HepG2 (cell line): ENCODE measurements at regions not wholly inside any gene's neighbourhood (a gene's known extent, or its start where the extent isn't known, plus 50 kb on each side); places are given as distances from the start of the nearest gene placed in this dataset.

Experiments used
- ATAC-seq: fragments of 200-7000 bp; cut with Tn5 transposase; 3 replicates; pipeline ENCODE4 v1.9.1; 2020; ENCODE audit warnings: mild to moderate bottlenecking, moderate library complexity
- BruUV-seq: library from RNA; stranded (reverse); fragments of 400-500 nt; replicated peaks from 2 replicates; lab custom pipeline; 2021; lab: Mats Ljungman, UMichigan
- CTCF ChIA-PET: fragments of 300-600 bp; formaldehyde crosslinking; extraction: SDS; loops from one replicate; lab custom pipeline; 2021; ENCODE audit warnings: low total read pairs, inconsistent platforms, low intra/inter-chr PET ratio; lab: Yijun Ruan, JAX
- POLR2A ChIA-PET: fragments of 350-600 bp; sonication (Branson Sonifier 250); formaldehyde crosslinking; loops from one replicate; lab custom pipeline; 2020; ENCODE audit warnings: antibody characterized with exemption, inconsistent platforms; lab: Yijun Ruan, JAX
- DNase-seq: peaks from one replicate; pipeline ENCODE4 v3.0.0-alpha.2; 2015; ENCODE audit warnings: low spot score
- FAIRE-seq: peaks from 3 replicates; lab custom pipeline; 2011; peaks lifted over from hg19 to GRCh38; lab: Jason Lieb, UNC
- H2AFZ ChIP-seq: one replicate; pipeline ENCODE4 v1.6.1; 2011; ENCODE audit warnings: low read length, inconsistent platforms
- H3K27ac ChIP-seq: fragments of 300-600 bp; 3 replicates; pipeline ENCODE4 v1.8.0; 2011; ENCODE audit warnings: mixed run types, mild to moderate bottlenecking, mixed read lengths, low read length, inconsistent platforms; ENCODE audit not compliant: insufficient read depth; ENCODE audit errors: extremely low read length
- H3K27me3 ChIP-seq, 2 experiments: fragments of 200-600 bp in 1 of 2; 2 replicates in 1 of 2; 3 replicates in 1 of 2; pipeline versions ENCODE4 v1.6.0 to v1.8.0; 2011; ENCODE audit warnings: low read length in 2 of 2, mild to moderate bottlenecking in 2 of 2, moderate library complexity in 2 of 2, inconsistent platforms in 1 of 2; ENCODE audit not compliant: insufficient read depth in 2 of 2, control insufficient read depth in 1 of 2
- H3K36me3 ChIP-seq, 2 experiments: fragments of 200-600 bp in 1 of 2; replicated peaks in 1 of 2; 2 replicates in 1 of 2; 3 replicates in 1 of 2; pipeline versions ENCODE4 v1.5.1 to v1.8.0; 2011; ENCODE audit warnings: low read length in 2 of 2, inconsistent platforms in 1 of 2; ENCODE audit not compliant: insufficient read depth in 2 of 2, control insufficient read depth in 1 of 2
- H3K4me1 ChIP-seq: 2 replicates; pipeline ENCODE4 v1.5.1; 2012; ENCODE audit warnings: low read length, inconsistent platforms; ENCODE audit not compliant: insufficient read depth
- H3K4me2 ChIP-seq: 2 replicates; pipeline ENCODE4 v1.6.0; 2011; ENCODE audit warnings: low read depth, low read length, inconsistent platforms
- H3K4me3 ChIP-seq, 3 experiments: fragments of 200-600 bp in 1 of 3; sonication (generic), shearing (Covaris generic) in 1 of 3; replicated peaks in 1 of 3; 2 replicates each; pipeline ENCODE4 v1.5.1; 2011 to 2016; ENCODE audit warnings: low read length in 3 of 3, inconsistent platforms in 2 of 3, low read depth in 2 of 3, mild to moderate bottlenecking in 2 of 3, control low read depth in 1 of 3, mixed read lengths in 1 of 3; ENCODE audit not compliant: insufficient read depth in 1 of 3
- H3K79me2 ChIP-seq: one replicate; pipeline ENCODE4 v1.6.1; 2011; ENCODE audit warnings: low read length, inconsistent platforms; ENCODE audit not compliant: insufficient read depth
- H3K9ac ChIP-seq: 2 replicates; pipeline ENCODE4 v1.6.0; 2011; ENCODE audit warnings: mild to moderate bottlenecking, low read depth, low read length, inconsistent platforms; ENCODE audit not compliant: insufficient read depth
- H3K9me3 ChIP-seq: 2 replicates; pipeline ENCODE4 v1.5.1; 2012; ENCODE audit warnings: mild to moderate bottlenecking, low read length
- H4K20me1 ChIP-seq: 2 replicates; pipeline ENCODE4 v1.6.0; 2011; ENCODE audit warnings: inconsistent platforms, mild to moderate bottlenecking, low read length, moderate library complexity; ENCODE audit not compliant: insufficient read depth
- BRF2 ChIP-seq: sonication (generic); formaldehyde crosslinking; IDR thresholded peaks from 2 replicates; pipeline ENCODE4 v1.8.1; 2022; ENCODE audit warnings: mild to moderate bottlenecking, missing genetic modification reagents
- CTCF ChIP-seq: sonication (generic); formaldehyde crosslinking; IDR thresholded peaks from 2 replicates; pipeline ENCODE4 v1.5.0; 2020; ENCODE audit warnings: mild to moderate bottlenecking, missing genetic modification reagents, moderate library complexity
- MATR3 ChIP-seq: sonication (generic); formaldehyde crosslinking; IDR thresholded peaks from 2 replicates; pipeline ENCODE4 v1.4.0; 2020; ENCODE audit warnings: missing genetic modification reagents
- MTERF4 ChIP-seq: sonication (generic); formaldehyde crosslinking; IDR thresholded peaks from 2 replicates; pipeline ENCODE4 v1.8.0; 2023; ENCODE audit warnings: mild to moderate bottlenecking, missing genetic modification reagents
- MXD1 ChIP-seq: sonication (generic); formaldehyde crosslinking; IDR thresholded peaks from 2 replicates; pipeline ENCODE4 v1.4.0; 2020; ENCODE audit warnings: mild to moderate bottlenecking, missing genetic modification reagents
- RBM22 ChIP-seq: fragments of 200-400 bp; formaldehyde crosslinking; optimal IDR thresholded peaks from 2 replicates; pipeline ENCODE3; 2017; ENCODE audit warnings: mild to moderate bottlenecking, low read length, moderate library complexity
- RFXANK ChIP-seq: IDR thresholded peaks from 2 replicates; pipeline ENCODE4 v1.6.1; 2016
- SOX6 ChIP-seq, 2 experiments: fragments of 450-650 bp in 1 of 2; sonication (generic) in 1 of 2; formaldehyde crosslinking in 1 of 2; IDR thresholded peaks; 2 replicates each; pipeline versions ENCODE4 v1.4.0 to v1.6.1; 2017 to 2020; ENCODE audit warnings: antibody characterized with exemption in 1 of 2, mild to moderate bottlenecking in 1 of 2, missing genetic modification reagents in 1 of 2
- SP1 ChIP-seq, 2 experiments: fragments of 450-650 bp in 1 of 2; sonication (generic) in 1 of 2; formaldehyde crosslinking in 1 of 2; IDR thresholded peaks; 2 replicates each; pipeline versions ENCODE4 v1.4.0 to v1.6.1; 2016 to 2020; ENCODE audit warnings: missing genetic modification reagents in 1 of 2
- STAT5B ChIP-seq: sonication (generic); formaldehyde crosslinking; IDR thresholded peaks from 2 replicates; pipeline ENCODE4 v1.4.0; 2020; ENCODE audit warnings: missing genetic modification reagents
- TMF1 ChIP-seq: sonication (generic); formaldehyde crosslinking; IDR thresholded peaks from 2 replicates; pipeline ENCODE4 v1.8.1; 2022; ENCODE audit warnings: low read depth, missing genetic modification reagents
- U2AF2 ChIP-seq: fragments of 200-400 bp; formaldehyde crosslinking; IDR thresholded peaks from 2 replicates; pipeline ENCODE4 v1.6.1; 2017; ENCODE audit warnings: low read depth, mild to moderate bottlenecking, low read length
- ZFP36 ChIP-seq: fragments of 150-350 bp; IDR thresholded peaks from 2 replicates; pipeline ENCODE4 v1.6.1; 2018; ENCODE audit warnings: borderline replicate concordance, low read length, low read depth; ENCODE audit not compliant: partially characterized antibody
- ZNF101 ChIP-seq: sonication (generic); formaldehyde crosslinking; IDR thresholded peaks from 2 replicates; pipeline ENCODE4 v1.4.0; 2020; ENCODE audit warnings: mild to moderate bottlenecking, low read depth, missing genetic modification reagents, borderline replicate concordance
- ZNF7 ChIP-seq: IDR thresholded peaks from 2 replicates; pipeline ENCODE4 v1.6.1; 2016; ENCODE audit warnings: missing biosample characterization, missing genetic modification reagents
- ZSCAN31 ChIP-seq: sonication (generic); formaldehyde crosslinking; IDR thresholded peaks from 2 replicates; pipeline ENCODE4 v1.5.0; 2020; ENCODE audit warnings: low read depth, mild to moderate bottlenecking, missing genetic modification reagents
- WGBS: methylation state at CpG from one replicate; pipeline ENCODE4 v1.1.6; 2017; ENCODE audit warnings: low lambda C conversion rate; 5-methylcytosine and 5-hydroxymethylcytosine counted together
- in situ Hi-C: cut with HindIII; loops from 2 replicates; pipeline ENCODE4 v1.10.0; 2017; ENCODE audit warnings: low pct_unique_long_range_greater_than_20kb; ENCODE audit not compliant: extremely low pct_ligation_motif_present
- intact Hi-C: fragments of 100-400 bp; cut with micrococcal nuclease; formaldehyde crosslinking; loops from one replicate; pipeline ENCODE4 v1.10.0; 2022; ENCODE audit not compliant: unreplicated experiment

- CTCF ChIA-PET, result no interaction called here
- no peak overlapping the region for H2AFZ ChIP-seq
- no peak for ATAC-seq
- no peak for TF ChIP-seq RFXANK (CRISPR knock-in tag)
- TF ChIP-seq ZSCAN31 (CRISPR knock-in tag), result no peak
- TF ChIP-seq MATR3 (CRISPR knock-in tag), result no peak
- TF ChIP-seq MTERF4 (CRISPR knock-in tag), result no peak
- TF ChIP-seq, all 625 proteins: peak for 0
- no peak overlapping the region for H3K27ac ChIP-seq
- no peaks in the 10 kb centered on the region for H3K36me3 ChIP-seq
- no peaks in the 10 kb centered on the region for H3K79me2 ChIP-seq
- H3K4me2 ChIP-seq, result no peak overlapping the region
- in situ Hi-C loops (no loop called here), intact Hi-C loops (no loop called here)
- H3K4me1 ChIP-seq, result no peaks in the 10 kb centered on the region
- POLR2A ChIA-PET, result no interaction called here
- FAIRE-seq (no peak), DNase-seq (no peak)
- H3K4me3 ChIP-seq, result no peak overlapping the region
- no peaks in the 10 kb centered on the region for H3K27me3 ChIP-seq
- BruUV-seq, result no TSS peak
- peaks cover under 1% of the 10 kb centered on the region for H3K9me3 ChIP-seq
- no peak overlapping the region for H3K9ac ChIP-seq
- H4K20me1 ChIP-seq, result no peaks in the 10 kb centered on the region
Observed at GRCh38 chr3:18618723-18619122, 193.6 kb upstream of the SATB1 start.

- WGBS, result 4% methylated on average over 1 of the region's 1 CpG
- in situ Hi-C loops (no loop called here), intact Hi-C loops (no loop called here)
- no peak overlapping the region for H3K27ac ChIP-seq
- no peak overlapping the region for H3K9ac ChIP-seq
- H3K36me3 ChIP-seq, result no peaks in the 10 kb centered on the region
- no peak for DNase-seq
- no peaks in the 10 kb centered on the region for H3K4me1 ChIP-seq
- no peak for TF ChIP-seq ZNF101 (CRISPR knock-in tag)
- TF ChIP-seq SOX6 (IDR thresholded peaks at IDR 0.05), result no peak
- TF ChIP-seq SOX6 (CRISPR knock-in tag; IDR thresholded peaks at IDR 0.05), result no peak
- no peak for TF ChIP-seq RBM22
- no peak for TF ChIP-seq MXD1
- no peak for TF ChIP-seq ZNF7 (CRISPR knock-in tag)
- no peak for TF ChIP-seq STAT5B (CRISPR knock-in tag)
- TF ChIP-seq ZFP36, result no peak
- no peak for TF ChIP-seq TMF1 (CRISPR knock-in tag)
- no peak for TF ChIP-seq BRF2 (CRISPR knock-in tag)
- TF ChIP-seq CTCF (CRISPR knock-in tag), result no peak
- no peak for TF ChIP-seq U2AF2
- no peak for TF ChIP-seq SP1 (IDR thresholded peaks at IDR 0.05)
- no peak for TF ChIP-seq SP1 (CRISPR knock-in tag; IDR thresholded peaks at IDR 0.05)
- no peaks in the 10 kb centered on the region for H4K20me1 ChIP-seq
- no peak for FAIRE-seq
- CTCF ChIA-PET, result no interaction called here
- no peak for ATAC-seq
- H3K27me3 ChIP-seq, result no peaks in the 10 kb centered on the region
- no peak overlapping the region for H3K4me2 ChIP-seq
- H3K79me2 ChIP-seq, result no peaks in the 10 kb centered on the region
- no peak overlapping the region for H3K4me3 ChIP-seq
- POLR2A ChIA-PET, result no interaction called here
- BruUV-seq, result no TSS peak
- H3K9me3 ChIP-seq, result peaks cover 38% of the 10 kb centered on the region
- H2AFZ ChIP-seq, result no peak overlapping the region
Observed at GRCh38 chr3:18611991-18612390, 186.9 kb upstream of the SATB1 start.
